ENCODE measurements at regions not wholly inside any gene's neighbourhood (a gene's known extent, or its start where the extent isn't known, plus 50 kb on each side); places are given as distances from the start of the nearest gene placed in this dataset.
"Not testable (repeated sequence)": the region's sequence is repeated elsewhere in the genome, so short reads cannot be mapped to it uniquely, and the experiment has no call there.

DNA sequence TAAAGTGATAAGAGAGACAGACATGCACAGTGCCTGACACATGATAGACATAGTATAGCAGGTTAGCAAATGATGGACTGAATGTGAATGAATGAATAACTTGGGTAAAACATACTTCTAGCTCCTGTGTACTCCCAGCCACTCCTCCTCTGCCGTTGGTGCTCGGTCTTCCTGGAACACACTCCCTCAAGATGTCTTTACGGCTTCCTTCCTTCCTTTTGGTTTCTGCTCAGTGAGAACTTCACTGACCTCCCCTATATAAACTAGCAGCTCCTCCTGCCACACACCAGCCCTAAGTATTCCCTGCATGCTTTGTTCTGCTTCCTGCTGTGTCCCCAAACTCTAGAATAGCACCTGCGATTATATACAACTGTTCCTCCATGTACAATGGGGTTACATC is 50.2 kb downstream of the RAD54L2 start:
- Histone ChIP-seq H3K9ac (peak overlapping the region; percentile 62; the same call in 1 of the 2 replicates), H3K27ac (peak overlapping the region; percentile 49), H3K4me2 (peak overlapping the region; percentile 80), H4K20me1 (peaks cover 18% of the 10 kb centered on the region; the same call in 1 of the 2 replicates), H3K4me3 (no peak overlapping the region), H3K27me3 (no peaks in the 10 kb centered on the region), H3K36me3 (peaks cover 53% of the 10 kb centered on the region), H3K4me1 (peaks cover 24% of the 10 kb centered on the region), H3K9me3 (no peaks in the 10 kb centered on the region)
- TF ChIP-seq Cebpa-rat (IDR thresholded peaks at IDR 0.05), result no peak

- H3K4me2 ChIP-seq, result no peak overlapping the region
- TF ChIP-seq Cebpa-rat (IDR thresholded peaks at IDR 0.05), result no peak
Measured at GRCh38 chr3:51591231-51591630, 52.7 kb downstream of the RAD54L2 start.

GRCh38 chr3:51593697-51594096 is 55.2 kb downstream of the RAD54L2 start:
- Histone ChIP-seq H3K27me3 (no peaks in the 10 kb centered on the region), H3K4me3 (no peak overlapping the region), H3K4me2 (no peak overlapping the region), H3K4me1 (peaks cover 8% of the 10 kb centered on the region), H3K9me3 (no peaks in the 10 kb centered on the region), H3K36me3 (peaks cover 81% of the 10 kb centered on the region), H3K9ac (no peak overlapping the region), H4K20me1 (peaks cover 34% of the 10 kb centered on the region), H3K27ac (no peak overlapping the region)
- no peak for TF ChIP-seq Cebpa-rat (IDR thresholded peaks at IDR 0.05)

More at GRCh38 chr3:51591231-51591630, 52.7 kb downstream of the RAD54L2 start:
- no peaks in the 10 kb centered on the region for H3K9me3 ChIP-seq
- H4K20me1 ChIP-seq, result peaks cover 33% of the 10 kb centered on the region
- no peaks in the 10 kb centered on the region for H3K27me3 ChIP-seq
- H3K36me3 ChIP-seq, result peaks cover 69% of the 10 kb centered on the region
- no peak overlapping the region for H3K9ac ChIP-seq
- peaks cover 24% of the 10 kb centered on the region for H3K4me1 ChIP-seq
- H3K27ac ChIP-seq, result no peak overlapping the region
- no peak overlapping the region for H3K4me3 ChIP-seq

DNA sequence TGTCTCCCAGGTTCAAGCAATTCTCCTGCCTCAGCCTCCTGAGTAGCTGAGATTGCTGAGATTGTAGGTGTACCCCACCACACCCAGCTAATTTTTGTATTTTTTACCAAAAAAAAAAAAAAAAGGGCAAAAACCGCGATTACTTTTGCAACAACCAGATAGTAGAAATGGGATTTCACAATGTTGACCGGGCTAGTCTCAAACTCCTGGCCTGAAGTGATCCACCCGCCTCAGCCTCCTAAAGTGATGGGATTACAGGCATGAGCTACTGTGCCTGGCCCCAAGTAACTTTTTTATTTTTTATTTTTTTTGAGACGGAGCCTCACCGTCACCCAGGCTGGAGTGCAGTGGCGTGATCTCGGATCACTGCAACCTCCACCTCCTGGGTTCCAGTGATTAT is 61.1 kb downstream of the RAD54L2 start:
- not testable (repeated sequence) for H3K27me3 ChIP-seq, H3K4me1 ChIP-seq, H3K4me2 ChIP-seq, H3K27ac ChIP-seq, H3K4me3 ChIP-seq, H3K9ac ChIP-seq, H3K9me3 ChIP-seq
- peaks cover 77% of the 10 kb centered on the region for H3K36me3 ChIP-seq
- H4K20me1 ChIP-seq, result peaks cover 59% of the 10 kb centered on the region

GRCh38 chr3:51604212-51604611 is 65.7 kb downstream of the RAD54L2 start:
- no peak overlapping the region for H3K4me3 ChIP-seq
- peaks cover 26% of the 10 kb centered on the region for H3K9me3 ChIP-seq
- H4K20me1 ChIP-seq, result peaks cover 56% of the 10 kb centered on the region
- H3K27me3 ChIP-seq, result no peaks in the 10 kb centered on the region
- 0 out of 2 replicates have a peak, but pooled peaks cover 5% of the 10 kb centered on the region for H3K4me1 ChIP-seq
- no peak overlapping the region for H3K9ac ChIP-seq
- TF ChIP-seq Cebpa-rat (IDR thresholded peaks at IDR 0.05), result no peak
- H3K36me3 ChIP-seq, result peaks cover 74% of the 10 kb centered on the region
- H3K27ac ChIP-seq, result no peak overlapping the region
- no peak overlapping the region for H3K4me2 ChIP-seq

DNA sequence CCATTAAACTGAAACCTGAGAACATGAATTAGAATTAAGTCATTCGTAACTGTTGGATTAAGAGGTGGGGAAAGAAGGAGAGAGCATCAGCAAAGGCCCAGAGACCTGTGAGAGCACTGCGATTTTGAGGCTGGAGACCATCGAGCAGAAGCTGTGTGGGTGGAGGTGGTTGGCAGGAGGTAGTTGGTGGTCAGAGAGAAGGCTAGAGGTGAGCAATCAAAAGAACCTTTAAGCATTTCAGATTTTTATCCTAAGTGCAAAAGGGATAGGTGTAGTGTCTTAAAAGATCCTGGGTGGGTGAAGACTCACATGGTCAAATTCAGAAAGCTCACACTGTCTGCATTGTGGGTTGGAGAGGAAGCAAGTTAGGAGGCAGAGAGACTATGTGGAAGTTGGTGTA is 65.1 kb upstream of the TEX264 start:
- H3K4me3 ChIP-seq, result no peak overlapping the region
- 0 out of 2 replicates have a peak, but pooled peaks cover 7% of the 10 kb centered on the region for H3K4me1 ChIP-seq
- peaks cover 26% of the 10 kb centered on the region for H3K9me3 ChIP-seq
- H3K27ac ChIP-seq, result no peak overlapping the region
- TF ChIP-seq Cebpa-rat (IDR thresholded peaks at IDR 0.05), result no peak
- no peak overlapping the region for H3K4me2 ChIP-seq
- no peaks in the 10 kb centered on the region for H3K27me3 ChIP-seq
- peaks cover 63% of the 10 kb centered on the region for H3K36me3 ChIP-seq
- H4K20me1 ChIP-seq, result peaks cover 59% of the 10 kb centered on the region
- no peak overlapping the region for H3K9ac ChIP-seq

DNA sequence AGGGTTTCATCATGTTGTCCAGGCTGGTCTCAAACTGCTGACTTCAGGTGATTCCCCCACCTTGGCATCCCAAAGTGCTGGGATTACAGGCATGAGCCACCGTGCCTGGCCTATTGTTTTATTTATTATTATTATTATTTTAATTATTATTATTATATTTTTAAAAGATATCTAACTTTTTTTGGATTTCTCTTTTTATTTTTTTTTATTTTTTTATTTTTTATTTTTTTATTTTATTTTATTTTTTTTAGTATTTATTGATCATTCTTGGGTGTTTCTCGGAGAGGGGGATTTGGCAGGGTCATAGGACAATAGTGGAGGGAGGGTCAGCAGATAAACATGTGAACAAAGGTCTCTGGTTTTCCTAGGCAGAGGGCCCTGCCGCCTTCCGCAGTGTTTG is 64.2 kb upstream of the TEX264 start:
- not testable (repeated sequence) for H3K27me3 ChIP-seq, H3K4me1 ChIP-seq, H3K9ac ChIP-seq, H3K4me2 ChIP-seq, H3K4me3 ChIP-seq, H3K27ac ChIP-seq
- Histone ChIP-seq H3K9me3 (peaks cover 26% of the 10 kb centered on the region), H3K36me3 (peaks cover 67% of the 10 kb centered on the region), H4K20me1 (peaks cover 66% of the 10 kb centered on the region)

DNA sequence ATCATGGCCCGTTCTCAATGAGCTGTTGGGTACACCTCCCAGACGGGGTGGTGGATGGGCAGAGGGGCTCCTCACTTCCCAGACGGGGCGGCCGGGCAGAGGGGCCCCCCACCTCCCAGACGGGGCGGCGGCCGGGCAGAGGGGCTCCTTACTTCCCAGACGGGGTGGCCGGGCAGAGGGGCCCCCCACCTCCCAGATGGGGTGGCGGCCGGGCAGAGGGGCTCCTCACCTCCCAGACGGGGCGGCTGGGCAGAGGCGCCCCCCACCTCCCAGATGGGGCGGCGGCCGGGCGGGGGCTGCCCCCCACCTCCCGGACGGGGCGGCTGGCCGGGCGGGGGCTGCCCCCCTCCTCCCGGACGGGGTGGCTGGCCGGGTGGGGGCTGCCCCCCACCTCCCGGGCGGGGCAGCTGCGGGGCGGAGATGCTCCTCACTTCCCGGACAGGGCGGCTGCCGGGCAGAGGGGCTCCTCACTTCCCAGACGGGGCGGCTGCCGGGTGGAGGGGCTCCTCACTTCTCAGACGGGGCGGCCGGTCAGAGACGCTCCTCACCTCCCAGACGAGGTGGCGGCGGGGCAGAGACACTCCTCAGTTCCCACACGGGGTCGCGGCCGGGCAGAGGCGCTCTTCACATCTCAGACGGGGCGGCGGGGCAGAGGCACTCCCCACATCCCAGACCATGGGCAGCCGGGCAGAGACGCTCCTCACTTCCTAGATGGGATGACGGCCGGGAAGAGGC is 63.3 kb upstream of the TEX264 start:
- not testable (repeated sequence) for H3K4me3 ChIP-seq, H3K9ac ChIP-seq, H3K4me1 ChIP-seq, H3K27me3 ChIP-seq, H3K4me2 ChIP-seq, H3K27ac ChIP-seq
- Histone ChIP-seq H3K36me3 (peaks cover 60% of the 10 kb centered on the region), H4K20me1 (peaks cover 63% of the 10 kb centered on the region), H3K9me3 (peaks cover 26% of the 10 kb centered on the region)

GRCh38 chr3:51610708-51611107 is 60.3 kb upstream of the TEX264 start:
- peaks cover 64% of the 10 kb centered on the region for H4K20me1 ChIP-seq
- peaks cover 48% of the 10 kb centered on the region for H3K36me3 ChIP-seq
- no peaks in the 10 kb centered on the region for H3K27me3 ChIP-seq
- H3K9ac ChIP-seq, result no peak overlapping the region
- peaks cover 15% of the 10 kb centered on the region for H3K4me1 ChIP-seq
- no peak overlapping the region for H3K4me2 ChIP-seq
- H3K4me3 ChIP-seq, result no peak overlapping the region
- H3K9me3 ChIP-seq, result peaks cover 23% of the 10 kb centered on the region
- no peak for TF ChIP-seq Cebpa-rat (IDR thresholded peaks at IDR 0.05)
- H3K27ac ChIP-seq, result no peak overlapping the region

- Histone ChIP-seq H3K27me3 (no peaks in the 10 kb centered on the region), H3K27ac (no peak overlapping the region), H3K4me1 (peaks cover 7% of the 10 kb centered on the region), H3K4me2 (no peak overlapping the region), H4K20me1 (peaks cover 93% of the 10 kb centered on the region), H3K9me3 (no peaks in the 10 kb centered on the region), H3K9ac (no peak overlapping the region), H3K4me3 (no peak overlapping the region), H3K36me3 (peaks cover 22% of the 10 kb centered on the region)
- TF ChIP-seq Cebpa-rat (IDR thresholded peaks at IDR 0.05), result no peak
Measured at GRCh38 chr3:51617597-51617996, 53.5 kb upstream of the TEX264 start.

- not testable (repeated sequence) for H3K9me3 ChIP-seq, H3K4me3 ChIP-seq, H3K9ac ChIP-seq, H3K4me1 ChIP-seq, H3K27ac ChIP-seq, H3K4me2 ChIP-seq, H3K27me3 ChIP-seq
- Histone ChIP-seq H3K36me3 (peaks cover 22% of the 10 kb centered on the region), H4K20me1 (peaks cover 94% of the 10 kb centered on the region)
Measured at GRCh38 chr3:51618038-51618437, 53.0 kb upstream of the TEX264 start.
